ENCODE measurements at regions not wholly inside any gene's neighbourhood (a gene's known extent, or its start where the extent isn't known, plus 50 kb on each side); places are given as distances from the start of the nearest gene placed in this dataset.

GRCh38 chr12:74229671-74230070, 308.0 kb upstream of the ATXN7L3B start:
- no peaks in the 10 kb centered on the region for H3K27me3 Mint-ChIP-seq (ENCODE audit: low read depth in 3 of 3)
- no peaks in the 10 kb centered on the region for H3K4me1 ChIP-seq (ENCODE audit: control insufficient read depth in 1 of 2, insufficient read depth in 2 of 2, low read length in 2 of 2)
- H3K4me3 Mint-ChIP-seq, result no peak overlapping the region
- H3K27ac ChIP-seq (ENCODE audit: low read depth in 1 of 2, low read length in 2 of 2), result no peak overlapping the region
- H2AFZ ChIP-seq (ENCODE audit: insufficient read depth, low read depth, low read length, poor library complexity, severe bottlenecking), result no peak overlapping the region
- H3K79me2 ChIP-seq (ENCODE audit: insufficient read depth, low read length), result no peaks in the 10 kb centered on the region
- H3K4me2 ChIP-seq (replicated peaks; ENCODE audit: extremely low read depth, low read length, poor library complexity, severe bottlenecking), result no peak overlapping the region
- no peak overlapping the region for H3K27ac Mint-ChIP-seq
- peaks cover 0 to 4% (median 0%) of the 10 kb centered on the region in 7 donors for H3K9me3 Mint-ChIP-seq
- no peaks in the 10 kb centered on the region for H3K27me3 ChIP-seq (ENCODE audit: control insufficient read depth in 2 of 2, insufficient read depth in 2 of 2, low read length in 2 of 2)
- no peaks in the 10 kb centered on the region for H4K20me1 ChIP-seq (ENCODE audit: insufficient read depth, low read length)
- no peaks in the 10 kb centered on the region for H3K36me3 ChIP-seq (replicated peaks in 1 of 2; ENCODE audit: control insufficient read depth in 1 of 2, insufficient read depth in 2 of 2, low read length in 2 of 2)
- no peak overlapping the region for H3K9ac ChIP-seq (ENCODE audit: insufficient read depth, low read length, poor library complexity, severe bottlenecking)
- TF ChIP-seq CTCF (IDR thresholded peaks at IDR 0.05), result no peak
- H3K4me3 ChIP-seq (replicated peaks in 1 of 3; ENCODE audit: low read depth in 2 of 3, low read length in 3 of 3), result no peak overlapping the region
- no peaks in the 10 kb centered on the region for H3K36me3 Mint-ChIP-seq
- intact Hi-C loops (cut with micrococcal nuclease), result no loop called here
- H3K4me1 Mint-ChIP-seq, result no peaks in the 10 kb centered on the region
- DNase-seq, result no peak
- no peaks in the 10 kb centered on the region for H3K9me3 ChIP-seq (replicated peaks in 1 of 2; ENCODE audit: control insufficient read depth in 1 of 2, insufficient read depth in 1 of 2, low read length in 2 of 2)

- WGBS (ENCODE audit: insufficient coverage), result no CpG with 5 or more reads among the region's 2 CpGs
- Histone ChIP-seq H3K79me2 (ENCODE audit: insufficient read depth, low read length) (no peaks in the 10 kb centered on the region), H3K4me1 (ENCODE audit: control insufficient read depth in 1 of 2, insufficient read depth in 2 of 2, low read length in 2 of 2) (no peaks in the 10 kb centered on the region), H3K36me3 (replicated peaks in 1 of 2; ENCODE audit: control insufficient read depth in 1 of 2, insufficient read depth in 2 of 2, low read length in 2 of 2) (no peaks in the 10 kb centered on the region), H3K27ac (ENCODE audit: low read depth in 1 of 2, low read length in 2 of 2) (no peak overlapping the region), H3K4me3 (replicated peaks in 1 of 3; ENCODE audit: low read depth in 2 of 3, low read length in 3 of 3) (no peak overlapping the region), H3K27me3 (ENCODE audit: control insufficient read depth in 2 of 2, insufficient read depth in 2 of 2, low read length in 2 of 2) (no peaks in the 10 kb centered on the region), H3K9ac (ENCODE audit: insufficient read depth, low read length, poor library complexity, severe bottlenecking) (no peak overlapping the region), H3K9me3 (replicated peaks in 1 of 2; ENCODE audit: control insufficient read depth in 1 of 2, insufficient read depth in 1 of 2, low read length in 2 of 2) (peaks cover 0 to 9% of the 10 kb centered on the region in 2 donors), H2AFZ (ENCODE audit: insufficient read depth, low read depth, low read length, poor library complexity, severe bottlenecking) (no peak overlapping the region), H3K4me2 (replicated peaks; ENCODE audit: extremely low read depth, low read length, poor library complexity, severe bottlenecking) (no peak overlapping the region), H4K20me1 (ENCODE audit: insufficient read depth, low read length) (no peaks in the 10 kb centered on the region)
- intact Hi-C loops (cut with micrococcal nuclease), result no loop called here
- Mint-ChIP-seq H3K27ac (no peak overlapping the region), H3K27me3 (ENCODE audit: low read depth in 3 of 3) (no peaks in the 10 kb centered on the region), H3K36me3 (no peaks in the 10 kb centered on the region), H3K4me3 (no peak overlapping the region), H3K9me3 (peaks cover 0 to 7% (median 0%) of the 10 kb centered on the region in 7 donors), H3K4me1 (no peaks in the 10 kb centered on the region)
- DNase-seq, result no peak
- no peak for TF ChIP-seq CTCF (IDR thresholded peaks at IDR 0.05)
These were observed 302.3 kb upstream of the ATXN7L3B start for GRCh38 chr12:74235342-74235741.

Measured in CD14-positive monocyte (primary cell).